Kidney epithelial cell (primary cell): ENCODE measurements at regions not wholly inside any gene's neighbourhood (a gene's known extent, or its start where the extent isn't known, plus 50 kb on each side); places are given as distances from the start of the nearest gene placed in this dataset.
"Not testable (repeated sequence)": the region's sequence is repeated elsewhere in the genome, so short reads cannot be mapped to it uniquely, and the experiment has no call there.

Experiments
- DNase-seq: peaks from one replicate; pipeline ENCODE4 v3.0.0-alpha.2; 2010; ENCODE audit warnings: low read depth
- H3K27me3 ChIP-seq: 2 replicates; pipeline ENCODE4 v1.6.0; 2011; ENCODE audit warnings: low read length; ENCODE audit not compliant: control insufficient read depth, insufficient read depth
- H3K36me3 ChIP-seq: 2 replicates; pipeline ENCODE4 v1.5.1; 2011; ENCODE audit warnings: low read length; ENCODE audit not compliant: control insufficient read depth, insufficient read depth
- H3K4me3 ChIP-seq: 2 replicates; pipeline ENCODE4 v1.5.1; 2011; ENCODE audit warnings: low read depth, mild to moderate bottlenecking, control low read depth, low read length

DNA sequence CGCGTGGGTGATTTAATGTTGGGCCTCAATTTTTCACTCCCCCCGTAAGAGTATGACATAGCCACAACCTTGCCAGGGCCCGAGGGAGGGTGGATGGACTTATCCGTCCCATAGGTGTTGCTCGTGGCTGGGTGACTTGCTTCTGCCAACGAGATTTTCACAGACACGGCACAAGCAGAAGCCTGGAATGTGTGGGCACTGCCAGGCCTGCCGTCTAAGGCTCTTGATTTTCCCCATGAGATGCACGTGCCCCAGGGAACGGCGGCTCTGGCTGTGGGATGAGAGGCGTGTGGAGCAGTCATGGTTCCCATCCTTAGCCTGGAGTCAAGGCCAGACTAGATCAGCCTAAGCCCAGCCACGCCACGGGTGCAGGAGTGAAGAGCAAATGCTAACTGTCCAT, 58.6 kb upstream of the APOD start:
- not testable (repeated sequence) for H3K4me3 ChIP-seq, DNase-seq, H3K27me3 ChIP-seq, H3K36me3 ChIP-seq

DNA sequence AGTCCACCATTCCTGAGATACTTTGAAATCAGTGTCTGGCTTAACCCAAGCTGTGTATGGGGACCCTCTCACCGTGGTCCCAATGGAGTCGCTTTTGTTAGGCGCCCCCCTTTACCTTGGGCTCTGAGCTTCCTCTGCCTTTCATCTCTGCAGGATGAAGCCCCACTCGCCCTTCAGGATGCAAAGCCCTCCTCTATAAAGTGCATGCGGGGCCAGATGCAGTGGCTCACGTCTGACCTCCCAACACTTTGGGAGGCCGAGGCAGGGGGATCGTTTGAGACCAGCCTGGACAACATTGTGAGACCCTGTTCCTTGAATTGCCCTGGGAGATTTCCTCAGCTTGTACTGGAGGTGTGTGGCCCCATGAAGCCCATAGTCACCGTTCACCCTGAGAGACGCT, 54.7 kb upstream of the APOD start:
- not testable (repeated sequence) for H3K27me3 ChIP-seq, H3K4me3 ChIP-seq, DNase-seq, H3K36me3 ChIP-seq

DNA sequence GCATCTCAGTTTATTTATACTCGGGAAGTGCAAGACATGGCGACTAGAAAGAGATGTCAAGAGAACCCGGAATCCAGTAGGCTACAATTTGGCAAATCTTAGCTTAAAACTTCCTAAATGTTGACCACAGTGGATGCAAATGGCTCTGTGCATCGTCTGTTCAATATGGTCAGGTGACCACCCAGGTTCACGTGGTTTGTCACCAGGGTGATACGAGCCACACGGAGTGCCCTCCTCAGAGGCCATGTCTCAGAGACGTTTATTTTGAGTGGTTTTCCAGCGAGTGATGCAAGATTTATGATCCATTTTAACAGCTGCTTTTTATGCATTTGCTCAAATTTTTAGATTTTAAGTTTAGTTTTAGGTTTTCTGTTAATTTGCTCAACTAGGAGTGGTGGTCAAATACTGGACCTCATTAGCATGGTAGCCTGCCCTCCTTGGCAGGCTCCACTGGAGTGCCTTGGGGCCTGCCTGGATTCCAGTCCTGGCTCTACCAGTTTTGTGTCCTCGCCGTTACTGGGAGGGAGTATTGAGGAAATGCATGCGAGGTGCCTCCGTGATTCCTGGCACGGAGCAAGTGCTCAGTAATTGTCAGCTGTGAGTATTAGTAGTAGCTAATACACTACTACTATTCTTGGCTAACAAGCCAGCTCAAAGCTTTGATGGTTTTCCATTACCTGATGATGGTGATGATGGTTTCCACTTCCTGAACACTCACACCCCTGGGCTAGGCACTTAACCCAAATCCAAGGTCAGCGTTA, 53.9 kb upstream of the APOD start:
- H3K36me3 ChIP-seq, H3K27me3 ChIP-seq, H3K4me3 ChIP-seq, DNase-seq: not testable (repeated sequence)

DNA sequence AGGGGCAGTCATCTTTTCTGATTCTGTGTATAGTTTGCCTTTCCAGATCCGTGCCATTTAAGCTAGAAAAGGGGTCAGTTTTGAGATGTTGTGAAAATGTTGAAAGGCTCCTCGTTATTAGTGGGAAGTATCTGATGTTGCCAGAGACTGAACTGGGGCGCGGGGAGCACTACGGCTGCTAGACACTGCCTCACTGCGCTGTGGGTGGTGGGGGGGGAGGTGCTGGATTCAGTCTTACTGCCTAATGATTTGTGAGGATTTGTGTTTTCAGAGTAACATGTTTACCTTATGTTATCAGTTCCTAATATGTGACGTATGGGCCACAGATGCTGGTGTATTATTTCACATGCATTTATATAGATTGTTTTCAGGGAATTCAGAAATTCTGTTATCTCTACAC, 53.3 kb upstream of the APOD start:
- DNase-seq, H3K27me3 ChIP-seq, H3K4me3 ChIP-seq, H3K36me3 ChIP-seq: not testable (repeated sequence)

DNA sequence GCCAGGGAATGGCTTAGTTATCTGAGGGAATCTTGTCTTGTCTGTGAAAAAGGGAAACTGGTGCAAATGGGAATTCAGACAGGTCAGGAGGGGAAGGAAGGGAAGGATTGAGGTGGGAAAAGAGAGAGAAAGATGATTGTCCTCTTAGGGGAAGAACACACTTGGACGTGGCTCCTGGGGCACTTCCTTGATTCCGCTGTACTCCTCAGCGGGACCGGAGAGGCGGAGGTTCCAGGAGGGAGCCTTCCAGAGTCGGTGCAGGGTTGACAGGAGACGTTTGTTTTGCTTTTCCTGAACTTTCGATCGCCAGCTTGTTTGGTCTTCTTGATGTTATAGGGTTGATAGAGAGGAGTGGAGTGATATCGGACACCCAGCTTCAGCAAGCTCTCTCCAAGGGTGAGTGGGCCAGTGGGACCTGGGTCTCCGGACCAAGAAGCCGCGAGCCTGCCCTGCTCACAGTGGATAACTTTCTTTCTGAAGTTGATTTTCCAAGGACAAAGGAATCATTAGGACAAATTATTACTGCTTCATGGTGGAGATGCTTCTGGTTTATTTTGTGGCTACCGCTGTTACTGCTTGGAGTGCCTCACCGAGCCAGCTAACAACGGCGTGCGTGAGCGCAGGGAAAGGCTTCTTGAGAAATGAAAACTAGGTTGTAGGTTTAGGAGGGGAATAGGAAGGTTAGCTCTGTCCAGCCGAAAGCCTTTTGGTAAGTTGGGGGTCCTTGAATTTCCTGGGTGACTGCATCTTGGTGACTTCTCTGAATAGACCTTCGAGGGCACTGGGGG, 52.4 kb upstream of the APOD start:
- peak overlapping the region; percentile 17 for H3K4me3 ChIP-seq
- not testable (repeated sequence) for DNase-seq, H3K27me3 ChIP-seq, H3K36me3 ChIP-seq

DNA sequence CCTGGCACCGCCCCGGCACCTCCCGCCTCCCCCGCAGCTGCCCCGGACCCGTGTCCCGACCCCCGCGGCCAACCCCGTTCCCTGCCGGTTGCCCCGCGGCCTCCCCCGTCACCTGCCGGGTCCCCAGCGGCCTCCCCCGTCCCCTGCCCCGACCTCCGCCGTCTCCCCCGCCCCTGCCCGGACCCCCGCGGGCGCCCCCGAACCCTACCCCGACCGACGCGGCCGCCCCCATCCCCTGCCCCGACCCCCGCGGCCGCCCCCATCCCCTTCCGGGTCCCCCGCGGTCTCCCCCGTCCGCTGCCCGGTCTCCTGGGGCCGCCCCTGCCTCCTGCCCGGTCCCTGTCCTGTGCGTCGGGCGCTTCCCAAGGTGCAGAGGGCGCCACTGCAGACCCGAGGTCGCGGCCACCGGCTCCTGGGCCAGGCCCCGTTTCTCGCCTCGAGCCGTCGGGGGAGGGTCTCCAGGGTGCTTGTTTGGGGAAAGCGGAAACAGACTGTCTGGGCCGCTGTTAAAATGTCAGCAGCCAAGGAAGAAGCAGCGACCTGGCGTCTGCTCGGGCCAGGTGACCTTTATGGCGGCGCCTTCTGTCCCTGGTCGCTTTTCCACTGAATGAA, 51.6 kb upstream of the APOD start:
- H3K36me3 ChIP-seq, H3K4me3 ChIP-seq, DNase-seq, H3K27me3 ChIP-seq: not testable (repeated sequence)

DNA sequence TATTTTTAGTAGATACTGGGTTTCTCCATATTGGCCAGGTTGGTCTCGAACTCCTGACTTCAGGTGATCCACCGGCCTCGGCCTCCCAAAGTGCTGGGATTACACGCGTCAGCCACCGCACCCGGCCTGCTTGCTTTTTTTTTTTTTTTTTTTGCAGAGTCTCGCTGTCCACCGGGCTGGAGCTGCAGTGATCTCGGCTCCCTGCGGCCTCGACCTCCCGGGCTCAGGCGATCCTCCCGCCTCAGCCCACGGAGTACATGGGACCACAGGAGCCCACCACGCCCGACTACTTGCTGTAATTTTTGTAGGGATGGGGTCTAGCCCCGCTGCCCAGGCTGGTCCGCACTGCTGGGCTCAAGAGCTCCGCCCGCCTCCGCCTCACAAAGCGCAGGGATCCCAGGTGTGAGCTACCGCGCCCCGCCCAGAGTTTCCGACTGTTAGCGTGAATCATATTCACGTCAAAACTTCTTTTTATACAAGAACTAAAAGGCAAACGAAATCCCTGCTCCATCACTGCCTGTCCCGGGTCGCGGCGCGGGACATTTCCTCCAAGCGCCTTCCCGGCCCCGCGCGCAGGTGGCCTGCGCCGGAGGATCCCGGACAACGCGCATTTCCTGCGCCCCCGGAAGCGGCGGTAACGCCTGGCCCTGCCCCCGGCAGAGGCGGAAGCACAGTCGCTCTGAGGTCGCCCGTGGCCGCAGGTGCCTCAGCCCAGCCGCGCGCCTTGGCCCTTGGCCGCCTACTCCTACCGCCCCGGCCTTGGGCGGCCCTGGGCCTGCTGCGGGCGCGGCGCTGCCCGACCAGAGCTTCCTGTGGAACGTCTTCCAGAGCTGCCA, 50.9 kb upstream of the APOD start:
- DNase-seq, H3K36me3 ChIP-seq, H3K27me3 ChIP-seq: not testable (repeated sequence)
- peak overlapping the region; percentile 46 for H3K4me3 ChIP-seq
